ENCODE measurements at regions not wholly inside any gene's neighbourhood (a gene's known extent, or its start where the extent isn't known, plus 50 kb on each side); places are given as distances from the start of the nearest gene placed in this dataset.

DNA sequence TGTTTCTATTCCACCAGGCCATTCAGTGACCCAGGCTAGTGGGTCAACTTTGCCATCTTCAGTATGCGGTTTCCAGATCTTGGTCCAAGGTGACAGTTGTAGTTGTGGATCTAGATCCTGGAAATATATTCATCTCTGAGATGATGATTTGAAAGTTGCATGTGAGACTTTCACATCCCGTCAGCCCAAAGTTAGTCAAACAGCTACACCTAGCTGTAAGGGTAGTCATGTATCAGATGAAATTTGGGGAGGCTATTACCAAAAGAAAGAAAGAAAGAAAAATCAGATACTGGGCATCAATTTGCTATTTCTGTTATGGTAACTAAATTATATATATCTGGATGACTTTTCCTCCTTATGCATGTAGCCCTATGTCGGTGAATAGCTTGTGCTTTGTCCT is 259.4 kb upstream of the ARX start:
- TF ChIP-seq, protein P1, sequence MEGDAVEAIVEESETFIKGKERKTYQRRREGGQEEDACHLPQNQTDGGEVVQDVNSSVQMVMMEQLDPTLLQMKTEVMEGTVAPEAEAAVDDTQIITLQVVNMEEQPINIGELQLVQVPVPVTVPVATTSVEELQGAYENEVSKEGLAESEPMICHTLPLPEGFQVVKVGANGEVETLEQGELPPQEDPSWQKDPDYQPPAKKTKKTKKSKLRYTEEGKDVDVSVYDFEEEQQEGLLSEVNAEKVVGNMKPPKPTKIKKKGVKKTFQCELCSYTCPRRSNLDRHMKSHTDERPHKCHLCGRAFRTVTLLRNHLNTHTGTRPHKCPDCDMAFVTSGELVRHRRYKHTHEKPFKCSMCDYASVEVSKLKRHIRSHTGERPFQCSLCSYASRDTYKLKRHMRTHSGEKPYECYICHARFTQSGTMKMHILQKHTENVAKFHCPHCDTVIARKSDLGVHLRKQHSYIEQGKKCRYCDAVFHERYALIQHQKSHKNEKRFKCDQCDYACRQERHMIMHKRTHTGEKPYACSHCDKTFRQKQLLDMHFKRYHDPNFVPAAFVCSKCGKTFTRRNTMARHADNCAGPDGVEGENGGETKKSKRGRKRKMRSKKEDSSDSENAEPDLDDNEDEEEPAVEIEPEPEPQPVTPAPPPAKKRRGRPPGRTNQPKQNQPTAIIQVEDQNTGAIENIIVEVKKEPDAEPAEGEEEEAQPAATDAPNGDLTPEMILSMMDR (IDR thresholded peaks at IDR 0.05), result no peak
- no peak for TF ChIP-seq POLR2AphosphoS5 (IDR thresholded peaks at IDR 0.05; ENCODE audit: insufficient read depth in 1 of 2, low read depth in 1 of 2)

Measured in vagina (tissue), 2 donors.